ENCODE measurements at regions not wholly inside any gene's neighbourhood (a gene's known extent, or its start where the extent isn't known, plus 50 kb on each side); places are given as distances from the start of the nearest gene placed in this dataset.
"Not testable (repeated sequence)": the region's sequence is repeated elsewhere in the genome, so short reads cannot be mapped to it uniquely, and the experiment has no call there.

DNA sequence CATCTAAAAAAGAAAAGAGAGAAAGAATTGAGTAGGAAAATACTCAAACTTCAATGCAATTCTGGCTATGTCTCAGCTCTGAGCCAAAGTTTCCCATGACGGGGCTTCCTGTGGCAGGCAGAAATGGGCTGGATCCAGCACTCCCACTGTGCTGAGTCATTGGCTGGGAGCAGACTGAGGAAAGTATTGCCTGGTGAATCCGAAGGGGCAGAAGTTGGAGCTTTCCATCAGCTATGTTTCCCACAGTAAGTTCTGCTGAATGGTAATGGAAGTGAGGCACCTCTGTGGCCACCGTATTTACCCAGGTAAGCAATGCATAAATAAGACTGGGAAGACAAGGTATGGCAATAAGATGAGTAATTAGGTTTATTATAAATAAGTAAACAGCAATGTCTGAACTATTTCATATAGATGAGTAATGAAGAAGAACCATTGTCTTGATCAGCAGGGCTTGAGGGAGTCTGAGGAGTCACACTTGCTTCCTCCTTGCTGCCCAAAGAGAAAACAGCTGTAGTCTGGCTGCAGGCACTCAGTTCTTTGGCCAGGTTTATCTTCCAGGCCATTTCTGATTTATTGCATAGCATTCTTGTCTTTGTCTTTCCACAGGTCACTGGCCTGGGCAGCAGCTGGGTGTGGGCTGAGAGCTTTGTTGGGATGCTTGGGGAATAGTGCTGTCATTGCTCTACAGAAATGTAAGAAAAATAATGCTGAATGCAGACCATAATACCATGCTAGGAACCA lies 255.3 kb downstream of the DNAJB9 start:
- no peak for DNase-seq

DNA sequence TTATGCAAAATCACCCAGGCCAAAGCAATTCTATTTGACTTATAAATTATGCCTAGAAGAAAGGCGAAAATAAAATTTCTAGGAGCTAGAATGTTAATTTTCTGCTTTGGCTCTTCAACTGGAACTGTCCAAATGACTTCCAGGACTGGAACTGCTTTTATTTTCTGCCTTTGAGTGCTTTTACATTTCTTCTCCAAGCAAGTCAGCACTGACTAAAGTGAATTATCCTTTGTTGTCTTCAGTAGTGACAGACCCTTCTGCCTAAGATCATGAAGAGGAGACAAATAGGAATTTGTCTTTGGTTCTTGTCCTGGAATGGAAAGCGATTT lies 255.9 kb downstream of the DNAJB9 start:
- DNase-seq, result no peak

DNA sequence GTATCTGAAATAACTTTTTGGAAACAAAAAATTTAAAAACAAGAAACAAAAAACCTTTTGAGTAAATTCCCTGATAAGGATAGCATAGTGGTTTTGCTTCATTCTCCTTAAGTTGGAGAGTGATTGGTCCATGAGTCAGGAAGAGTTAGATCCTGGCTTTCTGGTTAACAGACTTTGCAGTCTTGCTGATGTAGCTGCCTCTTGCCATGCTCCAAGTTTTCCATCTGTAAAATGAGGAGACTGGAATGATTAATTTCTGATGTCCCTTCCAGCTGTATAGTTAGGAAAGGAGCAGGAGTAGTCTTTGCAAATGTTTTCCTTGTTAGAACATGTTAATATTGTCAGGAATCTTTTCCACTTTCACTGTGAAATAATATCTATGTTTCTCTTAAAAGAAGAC lies 266.6 kb downstream of the DNAJB9 start:
- no peak for DNase-seq

DNA sequence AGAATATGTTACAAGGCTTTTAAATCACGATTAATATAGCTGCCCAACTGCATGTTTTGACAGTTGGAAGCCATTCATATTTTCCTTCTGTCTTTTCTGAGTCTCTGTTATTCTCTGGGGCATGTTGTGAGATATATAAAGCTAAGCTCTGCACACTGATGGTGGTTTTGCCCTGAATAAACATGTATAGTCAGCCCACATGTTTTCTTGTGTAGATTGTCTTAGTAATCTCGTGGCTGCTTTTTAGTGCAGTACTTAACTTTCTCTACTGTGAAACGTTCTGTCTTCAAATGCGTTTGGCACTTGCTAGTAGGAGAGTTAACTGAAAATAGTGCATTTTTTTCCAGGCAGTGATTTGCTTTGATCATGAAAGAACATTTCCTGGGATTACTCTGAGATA lies 268.5 kb downstream of the DNAJB9 start:
- no peak for DNase-seq

DNA sequence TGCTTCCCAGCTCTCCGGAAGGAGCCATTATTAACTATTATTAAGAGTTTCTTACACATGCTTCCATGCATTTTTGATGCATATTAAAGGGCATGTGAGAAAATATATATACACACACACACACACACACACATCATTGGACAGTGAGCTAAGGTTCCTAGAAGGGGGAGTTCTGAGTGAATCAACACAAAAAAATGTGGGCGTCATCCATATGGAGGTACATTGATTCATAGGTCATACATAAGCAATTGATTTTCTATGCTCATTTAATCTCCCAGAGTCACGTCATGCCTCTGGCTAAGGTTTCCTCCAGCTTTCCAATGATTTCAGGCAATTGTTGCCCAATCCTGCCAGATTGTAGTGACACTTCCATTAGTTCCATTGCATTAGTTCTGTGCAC lies 269.4 kb downstream of the DNAJB9 start:
- DNase-seq, result no peak

DNA sequence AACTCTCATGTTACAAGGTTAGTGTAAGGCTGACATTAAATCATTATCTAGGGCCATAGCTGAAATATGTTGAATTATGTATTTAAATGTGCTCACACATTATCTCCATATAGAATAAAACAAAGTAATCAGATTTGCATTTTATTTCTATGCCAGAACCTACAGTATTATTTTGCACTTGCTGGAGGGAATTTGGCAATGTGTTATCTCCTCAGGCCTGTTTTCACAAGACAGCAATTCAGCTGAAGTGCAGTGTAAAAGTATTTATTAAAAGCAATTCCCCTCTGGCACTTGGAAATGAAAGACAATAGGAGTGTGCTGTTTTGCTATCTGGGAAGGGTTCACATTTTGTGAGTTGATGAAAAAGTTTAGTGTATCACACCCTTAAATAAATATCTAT lies 276.3 kb downstream of the DNAJB9 start:
- DNase-seq, result no peak

DNA sequence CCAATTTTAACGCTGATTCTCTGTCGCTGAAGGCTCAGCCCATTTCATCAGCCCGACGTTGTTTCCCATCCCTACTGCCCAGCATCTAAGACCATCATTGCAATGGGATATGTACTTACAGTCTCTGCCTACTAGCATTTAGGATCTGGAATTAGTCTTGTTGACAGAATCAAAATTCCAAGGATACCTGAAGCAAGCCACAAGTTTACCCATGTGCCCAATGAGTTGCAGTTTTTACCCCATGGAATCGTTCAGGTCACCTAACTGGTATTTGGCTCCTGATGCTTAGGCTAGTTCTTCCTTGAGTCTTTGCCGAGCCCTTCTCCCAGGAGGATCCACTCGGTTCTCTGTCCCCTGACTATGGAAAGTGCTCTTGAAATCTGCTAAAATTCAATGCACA lies 276.8 kb downstream of the DNAJB9 start:
- no peak for DNase-seq

DNA sequence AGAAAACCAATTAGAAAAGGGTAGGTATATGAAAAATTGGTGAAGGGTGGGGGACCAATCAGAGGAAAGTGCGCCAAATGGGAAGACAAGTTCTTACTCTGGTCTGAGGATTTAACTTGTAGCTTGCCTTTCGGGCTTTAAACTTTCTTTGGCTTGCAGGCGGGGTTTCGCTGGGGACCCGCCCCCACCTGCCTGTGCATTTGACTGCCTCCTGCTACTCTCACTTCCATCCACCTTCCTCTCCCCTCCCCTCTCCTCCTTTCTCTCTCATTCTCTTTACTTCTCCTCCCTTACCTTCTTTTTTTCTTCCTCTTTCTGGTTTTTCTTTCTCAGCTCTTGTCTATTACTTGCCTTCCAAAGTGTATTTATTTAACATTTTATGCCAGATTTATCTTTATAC lies 278.8 kb downstream of the DNAJB9 start:
- no peak for DNase-seq

DNA sequence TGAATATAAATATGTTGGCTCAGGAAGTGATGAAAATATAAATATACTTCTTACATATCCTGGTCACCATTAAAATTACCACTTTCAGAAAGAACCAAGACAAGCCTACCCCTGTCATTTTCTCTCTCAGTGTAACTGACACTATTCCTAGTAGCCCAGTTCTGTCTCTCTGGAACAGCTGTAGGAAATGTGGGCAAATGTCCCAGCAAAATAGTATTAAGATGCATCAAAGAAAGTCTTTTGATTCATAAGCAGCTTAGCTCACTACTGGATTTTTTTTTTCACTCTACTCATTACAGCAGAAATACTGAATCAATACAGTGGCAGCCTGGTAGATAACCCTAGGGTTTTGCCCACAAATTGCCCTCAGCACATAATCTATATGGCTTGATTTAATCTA lies 290.9 kb downstream of the DNAJB9 start:
- DNase-seq, result no peak

DNA sequence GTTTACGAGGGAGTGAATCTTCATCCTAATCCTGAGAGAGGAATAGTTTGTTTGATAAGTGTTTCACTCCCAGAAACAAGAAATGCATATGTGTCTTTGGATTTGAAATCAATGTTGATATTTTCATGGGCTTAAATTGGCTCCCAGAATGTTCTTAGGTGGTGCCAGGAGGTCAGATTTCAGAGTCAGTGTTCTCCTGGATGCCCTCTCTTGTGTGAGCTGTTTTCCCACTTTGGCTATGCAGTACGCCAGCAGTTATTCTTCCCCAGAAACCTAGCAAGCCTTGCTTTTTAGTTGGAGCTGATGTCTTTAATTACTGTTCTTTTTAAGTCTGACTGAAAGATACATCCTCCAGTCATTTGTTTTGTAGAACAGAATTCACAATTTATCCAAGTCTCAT lies 291.4 kb downstream of the DNAJB9 start:
- DNase-seq, result no peak

DNA sequence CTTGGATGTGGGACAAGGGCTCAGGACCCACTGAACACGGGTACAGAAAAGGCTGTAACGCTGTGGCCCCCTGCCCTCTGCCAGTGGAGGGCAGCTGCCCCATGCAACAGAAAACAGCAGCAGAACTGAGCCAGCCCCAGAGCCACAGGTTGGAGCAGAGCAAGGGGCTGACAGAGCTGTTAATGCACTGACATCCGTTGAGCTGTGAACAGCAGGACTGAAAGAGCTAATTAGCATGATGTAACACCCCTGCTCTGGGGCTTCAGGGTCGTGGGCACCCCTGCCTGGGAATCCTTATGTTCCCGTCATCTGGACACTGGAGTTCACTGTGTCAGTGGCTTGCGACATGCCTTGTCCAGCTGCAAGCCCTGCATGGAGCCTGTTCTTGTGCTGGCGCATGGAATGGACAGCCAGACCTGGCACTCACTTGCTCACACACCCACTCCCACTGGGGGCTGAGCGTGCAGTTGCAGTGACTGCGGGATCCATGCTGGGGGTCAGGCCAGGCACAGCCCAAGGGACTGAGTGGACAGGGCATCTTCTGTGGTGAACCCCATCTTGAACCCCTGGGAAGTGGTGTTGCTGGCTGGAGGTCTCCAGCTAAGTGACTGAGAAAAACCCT lies 293.7 kb downstream of the DNAJB9 start:
- DNase-seq, result no peak

DNA sequence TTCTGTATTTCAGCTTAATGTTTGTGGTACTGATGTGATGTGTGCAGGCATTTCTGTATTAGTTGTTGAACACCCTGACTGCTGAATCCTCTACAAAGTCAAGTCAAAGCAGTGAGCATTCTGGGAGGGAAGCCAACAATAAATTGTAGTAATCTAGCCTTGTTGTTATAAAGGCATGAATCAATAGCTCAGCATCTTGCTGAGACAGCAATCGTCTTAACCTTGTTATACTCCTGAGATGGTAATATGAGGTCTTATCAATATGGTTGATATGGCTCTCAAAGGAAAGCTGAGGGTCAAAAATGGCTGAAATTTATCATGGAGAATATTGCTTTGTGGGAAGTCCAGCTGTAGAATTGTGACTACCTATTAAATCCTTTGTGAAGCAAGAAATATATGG lies 299.4 kb downstream of the DNAJB9 start:
- no peak for DNase-seq

DNA sequence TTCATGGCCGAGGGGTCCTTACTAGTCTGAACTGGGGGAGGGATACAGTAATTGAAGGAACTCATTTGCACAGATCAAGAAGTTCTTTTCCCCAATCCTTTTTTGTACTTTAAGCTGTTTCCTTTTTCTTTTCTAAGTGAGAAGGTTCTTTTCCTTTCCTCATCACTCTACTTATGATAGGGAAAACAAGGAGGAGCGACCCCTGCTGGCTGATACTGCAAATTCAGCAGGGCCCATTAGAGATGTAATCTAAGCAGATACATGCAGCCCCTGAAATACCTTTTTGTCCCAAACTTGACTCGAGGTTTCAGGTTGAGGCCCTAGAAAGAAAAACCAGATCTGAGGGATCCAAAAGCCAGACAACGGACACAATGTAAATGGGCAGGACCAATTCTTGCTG lies 305.5 kb downstream of the DNAJB9 start:
- no peak for DNase-seq

DNA sequence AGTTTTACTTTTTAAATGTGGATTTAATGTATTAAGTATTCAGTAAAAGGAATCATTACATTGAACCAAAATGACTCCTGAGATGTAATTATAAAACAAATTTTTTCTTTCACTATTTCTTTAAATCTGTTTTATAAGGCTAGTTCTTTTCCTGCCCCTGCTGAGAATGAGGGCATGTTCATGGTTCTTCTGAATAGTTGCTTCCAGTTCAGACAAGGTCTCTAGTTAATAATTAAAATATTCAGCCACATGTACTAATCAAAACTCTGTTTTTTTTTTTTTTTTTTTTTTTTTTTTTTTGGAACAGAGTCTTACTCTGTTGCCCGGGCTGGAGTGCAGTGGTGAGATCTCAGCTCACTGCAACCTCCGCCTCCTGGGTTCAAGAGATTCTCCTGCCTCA lies 321.2 kb downstream of the DNAJB9 start:
- DNase-seq, result no peak

DNA sequence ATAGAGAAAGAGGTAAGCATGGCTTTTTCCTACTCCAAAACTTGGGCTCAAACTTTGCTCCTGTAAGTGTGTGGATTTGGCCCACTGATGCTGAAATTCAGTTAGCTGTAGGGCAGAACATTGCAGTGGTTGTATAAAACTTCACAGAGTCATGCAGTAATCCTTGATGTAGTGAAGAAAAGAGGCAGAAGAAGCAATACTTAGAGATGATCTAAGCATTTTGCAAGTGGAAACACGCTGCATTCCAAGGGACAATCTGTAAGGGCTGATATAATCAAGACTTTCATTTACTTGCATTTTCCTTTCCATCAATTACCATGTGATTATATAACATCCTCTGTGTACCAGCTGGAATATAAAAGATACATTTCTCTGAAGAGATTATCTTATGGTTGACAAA lies 338.8 kb downstream of the DNAJB9 start:
- DNase-seq, result no peak

DNA sequence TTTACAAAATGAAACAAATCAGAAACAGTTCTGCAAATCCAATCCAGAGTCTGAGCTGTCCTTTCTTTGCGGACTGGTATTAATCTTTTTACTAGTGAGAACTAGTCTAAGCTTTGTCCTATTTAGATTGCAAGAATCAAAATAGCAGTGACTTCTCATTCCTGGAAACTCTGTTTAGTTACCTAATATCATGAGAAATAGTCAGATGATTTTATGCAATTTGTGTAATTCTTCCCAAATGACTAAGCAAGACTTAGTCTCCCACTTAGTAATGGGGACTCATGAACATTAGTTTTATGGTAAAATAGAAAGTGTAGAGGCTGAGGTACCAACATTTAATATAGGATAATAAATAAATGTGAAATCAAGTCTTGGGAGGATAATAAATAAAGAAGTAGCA lies 341.3 kb downstream of the DNAJB9 start:
- DNase-seq, result no peak

DNA sequence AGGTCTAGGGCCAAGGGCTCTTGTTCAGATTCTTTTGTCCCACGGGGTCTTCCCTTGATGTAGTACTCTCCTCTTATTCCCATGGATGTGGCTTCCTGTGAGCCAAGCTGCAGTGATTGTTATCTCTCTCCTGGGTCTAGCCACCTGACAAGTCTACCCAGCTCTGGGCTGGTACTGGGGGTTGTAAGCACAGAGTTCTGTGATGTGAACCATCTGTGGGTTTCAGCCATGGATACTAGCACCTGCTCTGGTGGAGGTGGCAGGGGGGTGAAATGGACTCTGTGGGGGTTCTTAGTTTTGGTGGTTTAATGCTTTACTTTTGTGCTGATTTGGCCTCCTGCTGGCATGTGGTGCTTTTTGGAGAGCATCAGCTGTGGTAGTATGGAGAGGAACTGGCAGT lies 350.8 kb downstream of the DNAJB9 start:
- no peak for DNase-seq

DNA sequence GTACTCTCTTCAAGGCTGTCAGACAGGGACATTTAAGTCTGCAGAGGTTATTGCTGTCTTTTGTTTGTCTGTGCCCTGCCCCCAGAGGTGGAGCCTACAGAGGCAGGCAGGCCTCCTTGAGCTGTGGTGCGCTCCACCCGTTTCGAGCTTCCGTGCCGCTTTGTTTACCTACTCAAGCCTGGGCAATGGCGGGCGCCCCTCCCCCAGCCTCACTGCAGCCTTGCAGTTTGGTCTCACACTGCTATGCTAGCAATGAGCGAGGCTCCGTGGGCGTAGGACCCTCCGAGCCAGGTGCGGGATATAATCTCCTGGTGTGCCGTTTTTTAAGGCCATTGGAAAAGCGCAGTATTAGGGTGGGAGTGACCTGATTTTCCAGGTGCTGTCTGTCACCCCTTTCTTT lies 373.4 kb downstream of the DNAJB9 start:
- not testable (repeated sequence) for DNase-seq

DNA sequence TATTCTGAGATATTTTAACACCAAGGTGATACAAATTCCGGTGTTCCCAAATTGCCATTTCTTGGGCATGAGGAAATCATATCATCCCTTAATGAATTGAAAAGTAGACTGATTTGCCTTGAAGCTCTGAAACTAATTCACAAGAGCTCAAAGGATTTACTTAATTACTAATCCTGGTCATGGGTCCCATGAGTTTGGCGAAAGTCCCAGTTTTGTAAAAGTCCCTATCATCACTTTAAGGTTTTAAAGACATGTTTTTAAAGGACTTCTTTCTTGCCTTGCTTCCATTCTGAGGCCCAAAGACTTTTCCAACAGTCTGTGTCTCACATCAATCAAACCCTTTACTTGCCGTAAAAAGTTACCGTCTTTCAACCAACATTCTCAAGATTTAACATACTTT lies 377.9 kb downstream of the DNAJB9 start:
- DNase-seq, result no peak

DNA sequence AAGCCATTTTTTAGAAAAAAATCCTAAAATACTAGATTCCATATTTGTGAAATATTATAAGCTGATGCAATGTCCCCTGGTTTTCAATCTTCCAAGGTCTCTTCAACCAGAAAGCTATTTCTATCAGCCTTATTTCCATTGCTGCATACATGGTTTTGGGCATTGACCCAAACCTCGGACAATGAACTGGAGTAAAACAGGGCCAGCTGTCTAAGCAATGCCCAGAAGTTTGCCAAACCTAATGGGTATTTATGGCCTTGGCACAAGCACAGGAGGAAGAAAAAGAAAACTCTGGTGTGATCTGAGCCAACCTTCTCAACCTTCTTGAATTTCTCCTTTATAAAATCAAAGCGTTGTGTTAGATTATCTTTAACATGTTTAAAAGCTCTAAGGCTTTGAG lies 402.3 kb downstream of the DNAJB9 start:
- DNase-seq, result no peak

DNA sequence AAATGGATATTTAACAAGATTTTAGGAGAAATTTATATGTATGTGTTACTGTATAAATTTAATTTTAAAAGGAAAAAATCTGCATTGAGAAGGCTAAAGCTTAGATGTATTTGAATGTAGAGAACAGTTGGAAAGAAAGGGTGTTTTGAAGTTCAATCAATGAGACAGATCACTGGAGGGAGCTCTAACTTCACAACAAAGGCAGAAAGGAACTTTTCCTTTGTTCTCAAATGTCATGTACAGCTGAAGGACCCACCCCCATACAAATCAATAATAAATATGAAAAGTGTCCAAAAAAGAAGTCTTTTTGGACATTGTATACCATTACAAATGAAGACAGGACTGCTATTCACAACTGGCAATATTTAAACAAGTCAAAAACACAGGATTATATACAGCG lies 403.4 kb downstream of the DNAJB9 start:
- no peak for DNase-seq

DNA sequence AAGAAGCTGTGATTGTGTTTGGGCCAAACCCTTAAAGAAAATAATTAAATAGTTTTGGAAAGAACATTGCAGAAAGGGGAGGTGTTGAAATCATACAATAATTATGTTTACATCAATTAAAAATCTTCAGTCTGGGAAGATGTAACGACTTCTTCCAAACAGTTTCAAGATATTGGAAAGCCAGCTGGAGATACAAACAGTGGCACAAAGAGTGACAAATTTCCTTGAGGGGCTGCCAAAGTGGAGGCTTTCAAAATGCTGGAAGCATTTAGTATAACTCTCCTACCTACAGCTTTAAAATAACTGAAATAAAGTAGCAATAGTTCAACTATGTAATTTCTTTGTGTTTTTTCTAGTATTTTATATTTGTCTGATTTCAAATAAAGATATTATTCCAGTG lies 405.0 kb downstream of the DNAJB9 start:
- no peak for DNase-seq

DNA sequence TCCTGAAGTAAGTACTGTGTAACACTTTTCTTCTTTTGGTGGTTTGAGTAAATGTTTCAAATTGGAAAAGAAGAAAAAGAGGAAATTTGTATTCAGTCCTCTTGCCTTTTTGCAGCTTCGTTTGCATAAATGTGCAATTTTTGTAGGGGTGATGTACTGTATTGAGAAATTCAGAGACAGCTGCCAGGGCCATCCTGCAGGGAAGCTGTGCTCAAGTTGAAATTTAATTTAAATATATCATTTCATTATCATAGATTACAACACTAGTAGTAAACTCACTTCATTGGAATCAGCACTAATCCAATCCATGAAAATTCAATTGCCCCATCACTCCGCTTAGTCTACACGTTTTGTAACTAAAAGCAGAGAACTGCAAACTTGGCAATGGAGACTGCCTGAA lies 415.4 kb downstream of the DNAJB9 start:
- DNase-seq, result no peak

DNA sequence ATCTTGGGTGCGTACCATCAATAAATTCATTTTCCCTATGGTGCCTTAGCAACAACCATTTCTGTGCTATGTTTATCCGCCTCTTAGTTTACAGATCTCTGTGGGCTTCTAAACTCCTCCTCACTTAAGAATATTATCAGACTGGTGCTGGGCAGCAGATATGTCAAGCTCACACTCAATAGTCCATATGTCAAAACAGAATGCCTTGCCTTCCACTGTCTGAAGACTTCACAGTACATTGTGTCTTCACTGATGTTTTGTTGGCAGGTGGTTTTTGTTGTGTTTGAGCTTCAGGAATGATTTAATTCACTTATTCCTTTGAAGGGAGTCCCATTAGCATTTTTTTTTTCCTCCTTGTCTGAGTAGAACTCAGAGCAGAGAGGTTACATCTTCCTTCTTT lies 419.6 kb downstream of the DNAJB9 start:
- DNase-seq, result no peak

DNA sequence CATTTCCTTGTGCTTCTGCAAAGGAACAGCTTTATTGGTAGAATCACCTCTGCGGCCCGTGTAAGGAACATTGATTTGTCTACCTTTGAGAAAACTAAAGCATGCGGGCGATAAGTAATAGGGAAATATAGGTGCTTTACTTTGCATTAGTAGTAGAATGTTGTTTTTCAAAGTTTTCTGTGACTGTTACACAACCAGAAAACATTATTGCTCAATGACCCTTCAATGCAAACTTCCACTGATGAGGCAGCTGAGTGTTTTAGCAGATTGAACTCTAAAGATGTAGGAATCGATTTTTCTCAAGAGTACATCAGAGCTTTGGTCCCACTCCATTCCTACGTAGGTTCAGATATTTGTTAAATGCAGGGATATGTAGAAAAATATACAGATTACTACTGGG lies 427.8 kb downstream of the DNAJB9 start:
- DNase-seq, result no peak
